Kidney (tissue), 13 donors: ENCODE measurements at regions not wholly inside any gene's neighbourhood (a gene's known extent, or its start where the extent isn't known, plus 50 kb on each side); places are given as distances from the start of the nearest gene placed in this dataset.

ENCODE experiments used
- DNase-seq, 5 donors: peaks; one replicate each; pipeline ENCODE4 v3.0.0-alpha.2; 2013 to 2020
- FAIRE-seq: peaks from 2 replicates; lab custom pipeline; 2012; peaks lifted over from hg19 to GRCh38; lab: Jason Lieb, UNC
- H3K27ac ChIP-seq, 2 donors: one replicate each; pipeline ENCODE4 v1.7.0; 2013; ENCODE audit warnings: low read depth in 2 of 2, low read length in 2 of 2, inconsistent platforms in 1 of 2
- H3K27me3 ChIP-seq: one replicate; pipeline ENCODE4 v1.7.1; 2013; ENCODE audit warnings: low read length, inconsistent platforms; ENCODE audit not compliant: control insufficient read depth, insufficient read depth
- H3K36me3 ChIP-seq, 3 donors: one replicate each; pipeline versions ENCODE4 v1.7.0 to v1.7.1; 2013; ENCODE audit warnings: low read length in 3 of 3, control low read depth in 1 of 3, inconsistent platforms in 1 of 3; ENCODE audit not compliant: insufficient read depth in 3 of 3, control insufficient read depth in 2 of 3
- H3K4me1 ChIP-seq, 3 donors: one replicate each; pipeline versions ENCODE4 v1.7.0 to v1.7.1; 2013; ENCODE audit warnings: low read length in 3 of 3, inconsistent platforms in 1 of 3, low read depth in 1 of 3; ENCODE audit not compliant: control insufficient read depth in 2 of 3, insufficient read depth in 2 of 3
- H3K4me3 ChIP-seq, 3 donors: one replicate each; pipeline versions ENCODE4 v1.7.0 to v1.8.1; 2013; ENCODE audit warnings: low read length in 3 of 3, control low read depth in 1 of 3, inconsistent platforms in 1 of 3
- H3K9ac ChIP-seq, 3 donors: one replicate each; pipeline versions ENCODE4 v1.7.0 to v1.7.1; 2013; ENCODE audit warnings: low read length in 3 of 3, control low read depth in 1 of 3, inconsistent platforms in 1 of 3
- H3K9me3 ChIP-seq, 3 donors: one replicate each; pipeline versions ENCODE4 v1.7.0 to v1.7.1; 2013; ENCODE audit warnings: low read length in 3 of 3, control low read depth in 1 of 3, inconsistent platforms in 1 of 3; ENCODE audit not compliant: control insufficient read depth in 2 of 3, insufficient read depth in 1 of 3
- CTCF ChIP-seq: IDR thresholded peaks from 3 replicates; pipeline ENCODE4 v1.5.1; 2012; ENCODE audit warnings: mild to moderate bottlenecking, moderate library complexity, borderline replicate concordance; ENCODE audit not compliant: insufficient read depth; ENCODE audit errors: extremely low read depth
- intact Hi-C: fragments of 100-400 bp; cut with DNase I; formaldehyde crosslinking; loops from one replicate; pipeline ENCODE4 v1.11.1; 2022
- donor health status: control.
- donor health status: control.
- donor health status: control.
- donor health status: control.
- donor health status: control.
- donor health status: DM: yes; HTN: yes; CAD: no.
- donor health status: Normal renal cell carcinoma (clear cell type).

- DNase-seq (no peak), FAIRE-seq (no peak)
- intact Hi-C loops, result no loop called here
- Histone ChIP-seq H3K4me3 (no peak overlapping the region), H3K9me3 (no peaks in the 10 kb centered on the region), H3K27me3 (no peaks in the 10 kb centered on the region), H3K9ac (no peak overlapping the region), H3K4me1 (no peaks in the 10 kb centered on the region), H3K36me3 (no peaks in the 10 kb centered on the region), H3K27ac (no peak overlapping the region)
- TF ChIP-seq CTCF, result no peak
Observed at GRCh38 chrX:84715315-84715714, 213.1 kb upstream of the HDX start.

GRCh38 chrX:84717343-84717742 is 215.1 kb upstream of the HDX start:
- Histone ChIP-seq H3K9me3 (no peaks in the 10 kb centered on the region), H3K4me3 (no peak overlapping the region), H3K27ac (no peak overlapping the region), H3K27me3 (no peaks in the 10 kb centered on the region), H3K9ac (no peak overlapping the region), H3K36me3 (no peaks in the 10 kb centered on the region), H3K4me1 (no peaks in the 10 kb centered on the region)
- TF ChIP-seq CTCF, result no peak
- intact Hi-C loops, result no loop called here
- FAIRE-seq (no peak), DNase-seq (no peak)

- Histone ChIP-seq H3K9ac (no peak overlapping the region), H3K36me3 (no peaks in the 10 kb centered on the region), H3K27ac (no peak overlapping the region), H3K4me3 (no peak overlapping the region), H3K4me1 (no peaks in the 10 kb centered on the region), H3K27me3 (no peaks in the 10 kb centered on the region), H3K9me3 (no peaks in the 10 kb centered on the region)
- no peak for FAIRE-seq
- intact Hi-C loops, result no loop called here
- no peak for DNase-seq
- no peak for TF ChIP-seq CTCF
Observed at GRCh38 chrX:84721416-84721815, 219.2 kb upstream of the HDX start.

- Histone ChIP-seq H3K27me3 (no peaks in the 10 kb centered on the region), H3K4me1 (no peaks in the 10 kb centered on the region), H3K9ac (no peak overlapping the region), H3K36me3 (no peaks in the 10 kb centered on the region), H3K27ac (no peak overlapping the region), H3K9me3 (no peaks in the 10 kb centered on the region), H3K4me3 (no peak overlapping the region)
- FAIRE-seq, result no peak
- no peak for DNase-seq
- intact Hi-C loops, result no loop called here
- no peak for TF ChIP-seq CTCF
Observed at GRCh38 chrX:84724576-84724975, 222.3 kb upstream of the HDX start.
